ENCODE measurements at regions not wholly inside any gene's neighbourhood (a gene's known extent, or its start where the extent isn't known, plus 50 kb on each side); places are given as distances from the start of the nearest gene placed in this dataset.

DNA sequence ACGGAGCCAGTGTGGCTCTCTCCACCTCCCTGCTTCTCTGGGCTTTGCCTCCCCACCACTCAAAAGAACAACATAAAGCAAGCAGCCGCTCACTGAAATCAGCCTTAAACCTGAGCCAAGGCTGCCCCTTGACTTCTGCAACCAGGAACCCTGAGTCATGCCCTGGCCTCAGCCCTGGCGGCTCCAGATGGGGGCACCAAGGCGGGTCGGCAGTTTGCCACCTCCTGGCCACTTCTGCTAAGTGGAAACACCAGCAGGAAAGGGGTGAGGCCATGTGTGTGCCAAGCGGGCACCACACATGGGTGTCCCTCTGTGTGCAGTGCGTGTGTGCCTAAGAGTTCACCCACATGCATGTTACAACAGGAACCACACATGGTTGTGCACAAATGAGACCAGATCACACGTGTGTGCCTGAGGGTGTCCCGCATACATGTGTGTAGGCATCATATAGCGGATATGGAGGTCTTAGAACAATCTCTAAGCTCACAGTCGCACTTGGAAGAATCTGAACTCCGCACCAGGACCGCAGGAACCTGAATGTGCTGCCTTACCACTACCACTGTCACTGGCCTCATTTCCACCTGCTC, 221.2 kb downstream of the MN1 start:
- DNase-seq (ENCODE audit: low spot score in 2 of 2, unreplicated experiment in 2 of 2): no peak
- TF ChIP-seq, protein P1, sequence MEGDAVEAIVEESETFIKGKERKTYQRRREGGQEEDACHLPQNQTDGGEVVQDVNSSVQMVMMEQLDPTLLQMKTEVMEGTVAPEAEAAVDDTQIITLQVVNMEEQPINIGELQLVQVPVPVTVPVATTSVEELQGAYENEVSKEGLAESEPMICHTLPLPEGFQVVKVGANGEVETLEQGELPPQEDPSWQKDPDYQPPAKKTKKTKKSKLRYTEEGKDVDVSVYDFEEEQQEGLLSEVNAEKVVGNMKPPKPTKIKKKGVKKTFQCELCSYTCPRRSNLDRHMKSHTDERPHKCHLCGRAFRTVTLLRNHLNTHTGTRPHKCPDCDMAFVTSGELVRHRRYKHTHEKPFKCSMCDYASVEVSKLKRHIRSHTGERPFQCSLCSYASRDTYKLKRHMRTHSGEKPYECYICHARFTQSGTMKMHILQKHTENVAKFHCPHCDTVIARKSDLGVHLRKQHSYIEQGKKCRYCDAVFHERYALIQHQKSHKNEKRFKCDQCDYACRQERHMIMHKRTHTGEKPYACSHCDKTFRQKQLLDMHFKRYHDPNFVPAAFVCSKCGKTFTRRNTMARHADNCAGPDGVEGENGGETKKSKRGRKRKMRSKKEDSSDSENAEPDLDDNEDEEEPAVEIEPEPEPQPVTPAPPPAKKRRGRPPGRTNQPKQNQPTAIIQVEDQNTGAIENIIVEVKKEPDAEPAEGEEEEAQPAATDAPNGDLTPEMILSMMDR (IDR thresholded peaks at IDR 0.05; ENCODE audit: unreplicated experiment): no peak
- no peaks in the 10 kb centered on the region for H3K9me3 Mint-ChIP-seq
- peaks cover 27% of the 10 kb centered on the region for H3K4me1 Mint-ChIP-seq
- H3K27ac Mint-ChIP-seq: no peak overlapping the region
- no peaks in the 10 kb centered on the region for H3K36me3 Mint-ChIP-seq
- peaks cover 9% of the 10 kb centered on the region for H3K27me3 Mint-ChIP-seq (ENCODE audit: low read depth)
- no peak overlapping the region for H3K4me3 Mint-ChIP-seq

DNA sequence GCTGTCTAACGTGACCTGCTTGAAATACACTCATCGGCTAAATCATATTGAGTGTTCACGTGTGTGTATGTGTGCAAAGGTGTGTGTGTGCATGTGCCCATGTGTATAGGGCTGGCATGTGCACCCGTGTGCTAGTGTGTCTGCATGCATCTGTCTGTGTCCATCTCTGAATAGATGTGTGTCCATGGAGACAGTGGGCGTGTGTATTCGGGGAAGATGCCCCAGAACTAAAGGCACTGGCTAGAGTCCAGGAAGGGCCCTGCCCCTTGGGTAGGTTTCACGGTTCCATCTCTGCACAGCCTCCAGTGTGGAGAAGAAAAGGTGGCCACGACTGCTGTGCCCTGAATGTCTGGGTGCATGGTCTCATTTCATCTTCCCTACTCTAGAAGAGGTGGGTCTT, 220.3 kb downstream of the MN1 start:
- Mint-ChIP-seq H3K4me1 (peaks cover 19% of the 10 kb centered on the region), H3K36me3 (no peaks in the 10 kb centered on the region), H3K27me3 (ENCODE audit: low read depth) (peaks cover 10% of the 10 kb centered on the region), H3K9me3 (no peaks in the 10 kb centered on the region), H3K4me3 (no peak overlapping the region), H3K27ac (no peak overlapping the region)
- no peak for DNase-seq (ENCODE audit: low spot score in 2 of 2, unreplicated experiment in 2 of 2)
- TF ChIP-seq, protein P1 (IDR thresholded peaks at IDR 0.05; ENCODE audit: unreplicated experiment): no peak

DNA sequence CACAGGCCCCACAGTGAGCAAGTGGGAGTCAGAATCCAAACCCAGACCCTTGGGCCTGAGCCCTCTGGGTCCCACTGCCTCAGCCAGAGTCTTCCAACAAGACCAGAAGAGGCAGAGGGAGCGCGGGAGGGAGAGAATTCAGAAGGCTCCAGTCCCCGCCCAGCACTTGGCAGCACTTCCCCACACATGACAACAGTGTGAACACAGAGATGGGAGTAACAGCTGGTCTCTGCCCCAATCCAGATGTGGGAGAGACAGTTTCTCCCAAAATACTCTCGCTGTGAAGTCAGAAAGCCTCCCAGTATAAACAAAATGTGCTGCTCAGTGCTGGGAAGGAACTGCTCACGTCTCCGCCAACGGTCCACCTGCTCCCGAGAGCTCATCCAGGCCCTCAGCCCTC, 219.9 kb downstream of the MN1 start:
- Mint-ChIP-seq H3K9me3 (peaks cover under 1% of the 10 kb centered on the region), H3K4me1 (peaks cover 15% of the 10 kb centered on the region), H3K27me3 (ENCODE audit: low read depth) (peaks cover 11% of the 10 kb centered on the region), H3K4me3 (no peak overlapping the region), H3K27ac (no peak overlapping the region), H3K36me3 (no peaks in the 10 kb centered on the region)
- TF ChIP-seq, protein P1 (IDR thresholded peaks at IDR 0.05; ENCODE audit: unreplicated experiment): no peak
- DNase-seq (ENCODE audit: low spot score in 2 of 2, unreplicated experiment in 2 of 2): no peak

DNA sequence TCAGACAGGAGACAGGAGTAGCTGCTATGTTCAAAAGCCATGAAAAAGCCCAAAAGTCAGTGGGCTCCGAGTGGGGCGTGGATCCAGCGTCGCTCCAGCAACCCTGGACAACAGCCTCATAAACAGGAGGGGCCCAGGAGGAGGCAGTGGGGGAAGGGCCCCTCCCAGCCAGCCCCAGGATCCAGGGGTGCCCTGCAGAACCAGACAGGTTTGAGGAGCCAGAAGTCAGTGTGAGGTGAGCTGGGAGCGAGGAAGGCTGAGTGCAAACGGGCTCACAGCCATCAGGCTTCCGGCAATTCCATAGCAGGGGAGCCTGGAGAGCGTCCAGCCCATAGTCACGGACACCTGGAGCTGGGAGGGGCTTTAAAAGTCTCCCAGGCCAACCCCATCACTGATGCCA, 217.7 kb downstream of the MN1 start:
- Mint-ChIP-seq H3K9me3 (peaks cover 6% of the 10 kb centered on the region), H3K4me3 (no peak overlapping the region), H3K36me3 (no peaks in the 10 kb centered on the region), H3K4me1 (no peaks in the 10 kb centered on the region), H3K27me3 (ENCODE audit: low read depth) (peaks cover 11% of the 10 kb centered on the region), H3K27ac (no peak overlapping the region)
- DNase-seq (ENCODE audit: low spot score in 2 of 2, unreplicated experiment in 2 of 2): no peak
- TF ChIP-seq, protein P1 (IDR thresholded peaks at IDR 0.05; ENCODE audit: unreplicated experiment): no peak

DNA sequence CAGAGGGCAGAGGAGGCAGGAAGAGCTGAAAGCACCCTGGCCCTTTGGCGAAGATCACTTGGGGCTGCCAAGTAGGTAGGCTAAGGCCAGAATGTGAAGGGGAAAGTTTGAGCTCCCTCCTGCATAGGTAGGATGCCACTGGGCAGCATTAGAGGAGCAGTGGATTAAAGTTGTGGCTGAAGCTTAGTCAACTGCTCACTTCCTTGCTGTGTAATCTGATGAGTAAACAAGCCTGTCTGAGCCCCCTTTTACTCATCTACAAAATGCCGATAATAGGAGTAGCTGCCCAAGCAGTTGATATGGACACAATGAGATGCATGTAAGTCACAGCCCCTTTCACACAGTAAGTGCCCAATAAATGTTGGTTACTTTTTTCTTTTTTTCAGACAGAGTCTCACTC, 216.4 kb downstream of the MN1 start:
- Mint-ChIP-seq H3K27me3 (ENCODE audit: low read depth) (peaks cover 7% of the 10 kb centered on the region), H3K9me3 (peaks cover 6% of the 10 kb centered on the region), H3K4me1 (no peaks in the 10 kb centered on the region), H3K4me3 (no peak overlapping the region), H3K36me3 (no peaks in the 10 kb centered on the region), H3K27ac (no peak overlapping the region)
- DNase-seq (ENCODE audit: low spot score in 2 of 2, unreplicated experiment in 2 of 2): no peak
- TF ChIP-seq, protein P1 (IDR thresholded peaks at IDR 0.05; ENCODE audit: unreplicated experiment): no peak

DNA sequence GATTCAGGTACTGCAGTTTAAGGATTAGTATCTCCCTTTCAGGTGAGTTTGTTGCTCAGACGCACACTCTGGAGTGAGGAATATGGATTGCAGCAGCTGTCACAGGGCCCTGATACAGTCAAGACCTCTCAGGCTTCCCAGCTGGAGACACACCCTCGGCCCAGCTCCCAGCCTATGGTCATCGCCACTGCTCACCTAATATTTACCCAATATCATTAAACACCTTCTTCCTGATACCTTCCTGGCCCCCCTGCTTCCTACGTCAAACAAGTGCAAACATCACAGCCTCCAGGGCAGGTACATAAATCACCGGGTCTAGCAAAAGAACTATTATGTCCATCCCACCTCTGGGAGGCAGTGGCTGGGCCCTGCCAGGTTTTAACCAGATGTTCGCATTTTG, 213.3 kb downstream of the MN1 start:
- H3K4me3 Mint-ChIP-seq: no peak overlapping the region
- DNase-seq (ENCODE audit: low spot score in 2 of 2, unreplicated experiment in 2 of 2): no peak

More for the DNA sequence above, 213.3 kb downstream of the MN1 start:
- no peaks in the 10 kb centered on the region for H3K36me3 Mint-ChIP-seq
- TF ChIP-seq, protein P1 (IDR thresholded peaks at IDR 0.05; ENCODE audit: unreplicated experiment): no peak
- H3K4me1 Mint-ChIP-seq: no peaks in the 10 kb centered on the region
- no peak overlapping the region for H3K27ac Mint-ChIP-seq
- H3K27me3 Mint-ChIP-seq (ENCODE audit: low read depth): peaks cover 4% of the 10 kb centered on the region
- H3K9me3 Mint-ChIP-seq: peaks cover 6% of the 10 kb centered on the region
